Panc1 (cell line): ENCODE measurements at regions not wholly inside any gene's neighbourhood (a gene's known extent, or its start where the extent isn't known, plus 50 kb on each side); places are given as distances from the start of the nearest gene placed in this dataset.

Source experiments
- CTCF ChIP-seq: fragments of 450-650 bp; IDR thresholded peaks from 2 replicates; pipeline ENCODE4 v1.5.1; 2017; ENCODE audit warnings: mild to moderate bottlenecking
- POLR2AphosphoS5 ChIP-seq: IDR thresholded peaks from 2 replicates; pipeline ENCODE4 v1.6.1; 2012; ENCODE audit warnings: mild to moderate bottlenecking, low read depth, low read length, moderate library complexity
- REST ChIP-seq, 2 experiments: IDR thresholded peaks; 2 replicates each; pipeline ENCODE4 v1.6.1; 2011 to 2012; ENCODE audit warnings: low read depth in 2 of 2, control low read depth in 1 of 2, low read length in 1 of 2, mild to moderate bottlenecking in 1 of 2, moderate library complexity in 1 of 2; ENCODE audit not compliant: insufficient read depth in 1 of 2
- SIN3A ChIP-seq: IDR thresholded peaks from 2 replicates; pipeline ENCODE4 v1.6.1; 2012; ENCODE audit warnings: low read depth, mild to moderate bottlenecking, low read length, moderate library complexity, borderline replicate concordance; ENCODE audit not compliant: insufficient read depth
- TCF7L2 ChIP-seq: IDR thresholded peaks from 2 replicates; pipeline ENCODE4 v1.6.1; 2011; ENCODE audit warnings: mild to moderate bottlenecking, low read depth, low read length, inconsistent platforms

GRCh38 chr3:152682477-152682876 is 152.5 kb upstream of the P2RY1 start:
- no peak for TF ChIP-seq CTCF
- no peak for TF ChIP-seq POLR2AphosphoS5
- TF ChIP-seq SIN3A = no peak
- TF ChIP-seq REST (IDR thresholded peaks at IDR 0.05; ENCODE audit: insufficient read depth in 1 of 2, low read depth in 2 of 2, low read length in 1 of 2) = no peak
- TF ChIP-seq TCF7L2 = no peak
